ENCODE measurements at regions not wholly inside any gene's neighbourhood (a gene's known extent, or its start where the extent isn't known, plus 50 kb on each side); places are given as distances from the start of the nearest gene placed in this dataset.

DNA sequence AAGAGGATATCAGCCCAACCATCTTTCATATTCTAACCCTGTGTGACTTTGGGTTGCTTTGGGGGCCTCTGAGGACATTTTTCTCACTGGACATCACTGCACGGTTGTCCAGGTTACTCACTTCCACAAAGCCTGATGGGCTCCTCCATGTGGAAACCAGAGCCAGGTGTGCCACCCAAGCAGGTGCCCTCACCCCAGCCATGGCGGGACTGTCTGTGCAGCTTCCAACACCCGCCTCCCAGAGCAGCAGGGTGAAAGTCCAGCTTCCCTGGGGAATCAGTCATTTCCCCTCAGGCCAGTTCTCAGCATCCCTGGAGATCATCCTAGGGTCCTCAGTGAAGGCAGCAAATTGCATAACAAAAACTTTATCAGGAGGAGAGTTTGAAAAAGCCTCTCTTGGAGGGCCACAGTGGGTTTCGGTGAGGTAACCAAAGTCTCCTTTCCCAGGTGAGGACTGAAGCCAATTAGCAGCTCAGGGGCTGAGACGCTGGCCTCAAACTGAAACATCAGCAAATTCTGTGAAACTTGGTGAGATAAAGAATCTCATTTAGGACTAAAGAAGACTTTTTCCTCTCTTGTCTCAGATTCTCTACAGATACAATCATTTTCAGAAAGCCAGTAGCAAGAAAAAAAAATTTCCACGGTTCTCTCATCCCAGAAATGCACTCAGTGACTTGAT is 289.6 kb upstream of the CDH4 start:
- Mint-ChIP-seq H3K27me3 (ENCODE audit: insufficient read depth, unreplicated experiment) (peaks cover 91% of the 10 kb centered on the region), H3K4me1 (ENCODE audit: insufficient read depth, unreplicated experiment) (no peaks in the 10 kb centered on the region), H3K36me3 (ENCODE audit: insufficient read depth, unreplicated experiment) (peaks cover 6% of the 10 kb centered on the region), H3K9me3 (ENCODE audit: unreplicated experiment) (no peaks in the 10 kb centered on the region), H3K27ac (ENCODE audit: low read depth, unreplicated experiment) (no peak overlapping the region), H3K4me3 (ENCODE audit: unreplicated experiment) (no peak overlapping the region)
- ChIA-PET POLR2A (interaction anchor here (0.6 kb wide), 1 partner anchor 23 kb away, joined by 3 read pairs; no protein-coding TSS in a partner anchor), CTCF (no interaction called here)
- intact Hi-C loops (cut with micrococcal nuclease): no loop called here
- no TSS peak for BruUV-seq (replicated peaks)
- TF ChIP-seq CTCF (IDR thresholded peaks at IDR 0.05; ENCODE audit: unreplicated experiment): no peak
- DNase-seq (ENCODE audit: unreplicated experiment): no peak

DNA sequence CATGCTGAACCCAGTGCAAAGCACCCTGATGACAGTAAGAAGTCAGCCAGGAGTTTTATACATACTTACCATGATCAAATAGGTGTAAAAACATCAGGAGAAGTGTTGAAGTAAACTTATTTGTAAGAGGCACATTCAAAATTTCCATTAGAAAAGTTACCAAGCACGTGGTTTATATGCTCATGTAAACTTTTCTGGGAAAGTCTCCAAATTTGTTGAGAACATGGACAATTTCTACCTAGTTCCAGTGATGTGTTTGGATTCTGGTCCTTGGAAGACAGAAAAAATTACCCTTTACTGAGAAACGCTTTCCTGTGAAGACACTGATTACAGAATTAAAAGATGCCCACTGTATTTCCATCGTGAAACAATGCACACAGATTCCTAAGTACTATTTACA is 288.9 kb upstream of the CDH4 start:
- no peak for DNase-seq (ENCODE audit: unreplicated experiment)
- H3K4me3 Mint-ChIP-seq (ENCODE audit: unreplicated experiment): no peak overlapping the region
- no peak overlapping the region for H3K27ac Mint-ChIP-seq (ENCODE audit: low read depth, unreplicated experiment)
- no peak for TF ChIP-seq CTCF (IDR thresholded peaks at IDR 0.05; ENCODE audit: unreplicated experiment)
- ChIA-PET POLR2A (interaction anchor here (0.6 kb wide), 1 partner anchor 22 kb away, joined by 3 read pairs; no protein-coding TSS in a partner anchor), CTCF (no interaction called here)
- peaks cover 6% of the 10 kb centered on the region for H3K36me3 Mint-ChIP-seq (ENCODE audit: insufficient read depth, unreplicated experiment)
- H3K4me1 Mint-ChIP-seq (ENCODE audit: insufficient read depth, unreplicated experiment): no peaks in the 10 kb centered on the region
- H3K9me3 Mint-ChIP-seq (ENCODE audit: unreplicated experiment): no peaks in the 10 kb centered on the region
- peaks cover 84% of the 10 kb centered on the region for H3K27me3 Mint-ChIP-seq (ENCODE audit: insufficient read depth, unreplicated experiment)
- intact Hi-C loops (cut with micrococcal nuclease): no loop called here
- no TSS peak for BruUV-seq (replicated peaks)

DNA sequence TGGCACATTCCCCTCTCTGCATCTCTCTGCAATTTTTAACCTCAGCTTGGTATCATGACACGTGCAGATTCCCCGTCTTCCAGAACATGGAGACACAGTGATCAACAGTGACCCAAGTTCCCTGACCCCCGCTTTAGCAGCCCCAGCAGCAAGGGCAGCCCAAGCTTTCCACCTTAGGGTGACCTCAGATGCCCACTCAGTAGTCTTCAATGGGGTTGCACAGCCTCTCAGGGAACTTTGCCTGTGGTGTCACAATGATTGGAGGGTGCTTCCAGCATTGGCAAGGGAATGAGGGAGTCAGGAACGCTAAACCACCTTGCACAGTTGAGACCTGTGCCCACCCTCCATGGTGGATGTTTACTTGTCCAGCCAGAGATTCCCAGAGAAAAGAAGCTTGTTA is 287.1 kb upstream of the CDH4 start:
- DNase-seq (ENCODE audit: unreplicated experiment): no peak
- Mint-ChIP-seq H3K4me3 (ENCODE audit: unreplicated experiment) (no peak overlapping the region), H3K36me3 (ENCODE audit: insufficient read depth, unreplicated experiment) (no peaks in the 10 kb centered on the region), H3K27ac (ENCODE audit: low read depth, unreplicated experiment) (no peak overlapping the region), H3K4me1 (ENCODE audit: insufficient read depth, unreplicated experiment) (no peaks in the 10 kb centered on the region), H3K9me3 (ENCODE audit: unreplicated experiment) (no peaks in the 10 kb centered on the region), H3K27me3 (ENCODE audit: insufficient read depth, unreplicated experiment) (peaks cover 83% of the 10 kb centered on the region)
- intact Hi-C loops (cut with micrococcal nuclease): no loop called here
- ChIA-PET CTCF (no interaction called here), POLR2A (no interaction called here)
- no peak for TF ChIP-seq CTCF (IDR thresholded peaks at IDR 0.05; ENCODE audit: unreplicated experiment)
- no TSS peak for BruUV-seq (replicated peaks)

DNA sequence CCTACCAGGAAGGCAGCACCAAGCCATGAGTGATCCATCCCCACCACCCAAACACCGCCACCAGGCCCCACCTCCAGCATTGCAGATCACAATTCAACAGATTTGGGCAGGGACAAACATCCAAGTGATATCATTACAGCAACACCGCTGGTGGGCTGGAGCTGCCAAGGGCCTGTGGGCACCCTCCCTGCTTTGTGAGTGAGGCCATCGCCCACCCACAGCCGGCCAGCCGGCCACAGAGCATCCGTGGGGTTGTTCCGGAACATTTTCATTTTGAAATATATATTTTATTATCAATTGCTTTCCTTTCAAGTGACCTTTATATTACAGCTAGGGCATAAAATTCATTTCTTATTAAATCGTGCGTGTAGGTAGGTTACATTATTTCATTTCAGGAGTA is 286.0 kb upstream of the CDH4 start:
- H3K4me3 Mint-ChIP-seq (ENCODE audit: unreplicated experiment): no peak overlapping the region
- no peaks in the 10 kb centered on the region for H3K36me3 Mint-ChIP-seq (ENCODE audit: insufficient read depth, unreplicated experiment)
- H3K27ac Mint-ChIP-seq (ENCODE audit: low read depth, unreplicated experiment): no peak overlapping the region
- no TSS peak for BruUV-seq (replicated peaks)
- ChIA-PET CTCF (interaction anchor here (0.7 kb wide), 1 partner anchor 1373 kb away, joined by 3 read pairs; no protein-coding TSS in a partner anchor), POLR2A (interaction anchor here (0.5 kb wide), 1 partner anchor 142 kb away, joined by 3 read pairs; no protein-coding TSS in a partner anchor)
- DNase-seq (ENCODE audit: unreplicated experiment): no peak
- intact Hi-C loops (cut with micrococcal nuclease): no loop called here
- H3K4me1 Mint-ChIP-seq (ENCODE audit: insufficient read depth, unreplicated experiment): no peaks in the 10 kb centered on the region
- H3K9me3 Mint-ChIP-seq (ENCODE audit: unreplicated experiment): no peaks in the 10 kb centered on the region
- TF ChIP-seq CTCF (IDR thresholded peaks at IDR 0.05; ENCODE audit: unreplicated experiment): no peak
- H3K27me3 Mint-ChIP-seq (ENCODE audit: insufficient read depth, unreplicated experiment): peaks cover 83% of the 10 kb centered on the region
